ENCODE measurements at regions not wholly inside any gene's neighbourhood (a gene's known extent, or its start where the extent isn't known, plus 50 kb on each side); places are given as distances from the start of the nearest gene placed in this dataset.

- TF ChIP-seq REST (IDR thresholded peaks at IDR 0.05; ENCODE audit: low read depth, low read length) (no peak), HCFC1 (IDR thresholded peaks at IDR 0.05; ENCODE audit: low read length) (no peak), MAX (IDR thresholded peaks at IDR 0.05; ENCODE audit: low read depth, low read length) (no peak), CTCF (IDR thresholded peaks at IDR 0.05 in 2 of 3, conservative IDR thresholded peaks at IDR 0.05 in 1 of 3; ENCODE audit: control insufficient read depth in 2 of 3, extremely low read depth in 1 of 3, insufficient read depth in 1 of 3, low read depth in 3 of 3, low read length in 3 of 3) (no peak), RAD21 (IDR thresholded peaks at IDR 0.05; ENCODE audit: insufficient read depth, low read depth, low read length) (no peak)
These were observed 372.7 kb upstream of the TENM4 start for GRCh38 chr11:79813551-79813950.
